Peyer's patch (tissue), 4 donors: ENCODE measurements at regions not wholly inside any gene's neighbourhood (a gene's known extent, or its start where the extent isn't known, plus 50 kb on each side); places are given as distances from the start of the nearest gene placed in this dataset.

Experiments
- DNase-seq, 3 donors: peaks; one replicate each; pipeline ENCODE4 v3.0.0-alpha.2; 2017 to 2019
- H3K27ac ChIP-seq, 4 donors: fragments of 200-600 bp; sonication (generic); one replicate each; pipeline ENCODE4 v1.5.1; 2016 to 2019
- H3K27me3 ChIP-seq, 2 donors: fragments of 200-600 bp; sonication (generic); one replicate each; pipeline ENCODE4 v1.5.1; 2019
- H3K36me3 ChIP-seq, 3 donors: fragments of 200-600 bp; sonication (generic); one replicate each; pipeline ENCODE4 v1.5.1; 2016 to 2019
- H3K4me1 ChIP-seq, 4 donors: fragments of 200-600 bp; sonication (generic); one replicate each; pipeline ENCODE4 v1.5.1; 2016 to 2019
- H3K4me3 ChIP-seq, 4 donors: fragments of 200-600 bp; sonication (generic); 1 replicate in 3 of 4; 2 replicates in 1 of 4; pipeline ENCODE4 v1.5.1; 2016 to 2019; ENCODE audit warnings: mild to moderate bottlenecking in 1 of 4
- H3K9me3 ChIP-seq, 4 donors: fragments of 200-600 bp; sonication (generic); one replicate each; pipeline ENCODE4 v1.5.1; 2016 to 2019; ENCODE audit warnings: mild to moderate bottlenecking in 1 of 4
- POLR2A ChIP-seq, 2 donors: fragments of 450-650 bp; IDR thresholded peaks; one replicate each; pipeline ENCODE4 v1.5.1; 2017; ENCODE audit warnings: antibody characterized with exemption in 2 of 2, mild to moderate bottlenecking in 2 of 2, moderate library complexity in 2 of 2
- TF ChIP-seq, protein P1 (sequence below), 6 experiments: fragments of 450-650 bp in 4 of 6; fragments of 200-600 bp in 2 of 6; sonication (generic) in 1 of 6; IDR thresholded peaks; one replicate each; pipeline ENCODE4 v1.5.1; 2017 to 2019; ENCODE audit warnings: antibody characterized with exemption in 6 of 6, mild to moderate bottlenecking in 3 of 6, moderate library complexity in 1 of 6

DNA sequence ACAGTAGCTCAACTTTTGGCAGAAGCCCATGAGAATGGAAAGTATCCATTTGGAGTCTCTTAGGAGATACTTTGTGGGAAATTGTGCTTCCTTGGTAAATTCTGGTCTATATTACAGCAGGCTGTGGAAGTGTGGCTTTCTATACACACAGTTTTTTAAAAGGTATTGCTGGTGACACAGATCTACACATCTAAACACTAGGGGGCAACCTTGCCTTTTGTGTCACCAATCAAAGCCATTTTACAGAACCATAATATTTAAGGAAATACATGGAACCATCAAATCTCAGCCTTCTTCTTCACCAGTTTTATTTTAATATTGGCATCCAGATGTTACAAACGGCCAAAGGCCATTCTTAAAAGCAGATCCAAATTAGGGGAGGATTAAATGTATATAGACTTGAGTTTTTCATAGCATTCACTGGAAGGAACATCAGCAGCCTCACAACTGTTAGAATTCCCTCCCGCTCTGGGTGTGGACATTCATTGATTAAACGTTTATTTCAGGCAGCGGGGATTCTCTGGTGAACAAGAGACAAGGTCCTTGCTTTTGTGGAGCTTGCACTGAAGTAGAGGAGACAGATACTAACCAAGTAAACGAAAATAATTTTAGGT lies 132.4 kb upstream of the EPB41L4A start:
- H3K27me3 ChIP-seq = no peaks in the 10 kb centered on the region
- H3K9me3 ChIP-seq = no peaks in the 10 kb centered on the region
- H3K36me3 ChIP-seq = no peaks in the 10 kb centered on the region
- no peak overlapping the region for H3K27ac ChIP-seq
- DNase-seq = peak in 1 of 3 donors; percentile 78
- H3K4me3 ChIP-seq = no peak overlapping the region
- H3K4me1 ChIP-seq = no peaks in the 10 kb centered on the region
- no peak for TF ChIP-seq POLR2A (IDR thresholded peaks at IDR 0.05)
- TF ChIP-seq, protein P1, sequence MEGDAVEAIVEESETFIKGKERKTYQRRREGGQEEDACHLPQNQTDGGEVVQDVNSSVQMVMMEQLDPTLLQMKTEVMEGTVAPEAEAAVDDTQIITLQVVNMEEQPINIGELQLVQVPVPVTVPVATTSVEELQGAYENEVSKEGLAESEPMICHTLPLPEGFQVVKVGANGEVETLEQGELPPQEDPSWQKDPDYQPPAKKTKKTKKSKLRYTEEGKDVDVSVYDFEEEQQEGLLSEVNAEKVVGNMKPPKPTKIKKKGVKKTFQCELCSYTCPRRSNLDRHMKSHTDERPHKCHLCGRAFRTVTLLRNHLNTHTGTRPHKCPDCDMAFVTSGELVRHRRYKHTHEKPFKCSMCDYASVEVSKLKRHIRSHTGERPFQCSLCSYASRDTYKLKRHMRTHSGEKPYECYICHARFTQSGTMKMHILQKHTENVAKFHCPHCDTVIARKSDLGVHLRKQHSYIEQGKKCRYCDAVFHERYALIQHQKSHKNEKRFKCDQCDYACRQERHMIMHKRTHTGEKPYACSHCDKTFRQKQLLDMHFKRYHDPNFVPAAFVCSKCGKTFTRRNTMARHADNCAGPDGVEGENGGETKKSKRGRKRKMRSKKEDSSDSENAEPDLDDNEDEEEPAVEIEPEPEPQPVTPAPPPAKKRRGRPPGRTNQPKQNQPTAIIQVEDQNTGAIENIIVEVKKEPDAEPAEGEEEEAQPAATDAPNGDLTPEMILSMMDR (IDR thresholded peaks at IDR 0.05) = peak; percentile 45 to 90 (median 82)

DNA sequence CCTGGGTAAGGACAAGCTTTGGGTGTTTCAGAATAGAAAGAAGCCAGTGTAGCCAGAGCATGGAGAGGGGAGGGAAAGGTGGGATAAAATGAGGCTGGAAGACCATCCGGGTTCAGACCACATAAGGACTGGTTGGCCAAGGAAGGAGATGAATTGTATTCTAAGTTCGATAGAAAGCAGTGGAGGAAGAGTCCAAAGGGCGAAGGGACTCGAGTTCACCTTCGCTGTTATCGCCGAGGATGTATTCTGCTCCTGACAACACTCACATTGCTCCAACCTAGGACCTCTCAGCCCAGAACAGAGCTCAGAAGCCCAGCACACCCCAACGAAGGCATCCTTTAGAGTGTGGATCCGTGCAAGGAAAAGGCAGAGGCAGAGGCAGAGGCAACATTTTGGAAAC lies 133.1 kb upstream of the EPB41L4A start:
- no peak overlapping the region for H3K27ac ChIP-seq
- no peaks in the 10 kb centered on the region for H3K4me1 ChIP-seq
- TF ChIP-seq, protein P1 (IDR thresholded peaks at IDR 0.05) = no peak
- TF ChIP-seq POLR2A (IDR thresholded peaks at IDR 0.05) = no peak
- H3K36me3 ChIP-seq = no peaks in the 10 kb centered on the region
- H3K4me3 ChIP-seq = no peak overlapping the region
- no peaks in the 10 kb centered on the region for H3K9me3 ChIP-seq
- no peak for DNase-seq
- H3K27me3 ChIP-seq = no peaks in the 10 kb centered on the region

DNA sequence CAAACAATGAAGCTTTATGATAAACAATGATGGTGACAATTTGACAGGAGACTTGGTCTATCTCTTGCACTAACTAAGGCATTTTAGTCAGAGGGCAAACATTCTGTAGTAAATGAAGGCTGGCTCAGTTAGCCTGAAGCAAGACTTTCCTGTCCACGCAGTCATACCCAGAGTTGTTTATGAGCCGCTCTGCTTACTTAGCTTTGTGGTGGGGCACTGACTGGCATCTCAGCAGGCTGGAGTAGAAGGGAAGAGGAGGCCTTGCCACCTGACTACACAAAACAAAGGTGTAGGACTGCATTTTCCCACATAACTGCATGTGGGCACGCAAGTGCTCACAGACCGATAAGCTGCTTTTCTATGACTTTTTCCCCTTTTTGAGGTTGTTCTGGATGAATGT lies 133.7 kb upstream of the EPB41L4A start:
- Histone ChIP-seq H3K9me3 (no peaks in the 10 kb centered on the region), H3K36me3 (no peaks in the 10 kb centered on the region), H3K27me3 (no peaks in the 10 kb centered on the region), H3K27ac (no peak overlapping the region), H3K4me3 (no peak overlapping the region), H3K4me1 (no peaks in the 10 kb centered on the region)
- DNase-seq = no peak
- no peak for TF ChIP-seq POLR2A (IDR thresholded peaks at IDR 0.05)
- TF ChIP-seq, protein P1 (IDR thresholded peaks at IDR 0.05) = no peak

DNA sequence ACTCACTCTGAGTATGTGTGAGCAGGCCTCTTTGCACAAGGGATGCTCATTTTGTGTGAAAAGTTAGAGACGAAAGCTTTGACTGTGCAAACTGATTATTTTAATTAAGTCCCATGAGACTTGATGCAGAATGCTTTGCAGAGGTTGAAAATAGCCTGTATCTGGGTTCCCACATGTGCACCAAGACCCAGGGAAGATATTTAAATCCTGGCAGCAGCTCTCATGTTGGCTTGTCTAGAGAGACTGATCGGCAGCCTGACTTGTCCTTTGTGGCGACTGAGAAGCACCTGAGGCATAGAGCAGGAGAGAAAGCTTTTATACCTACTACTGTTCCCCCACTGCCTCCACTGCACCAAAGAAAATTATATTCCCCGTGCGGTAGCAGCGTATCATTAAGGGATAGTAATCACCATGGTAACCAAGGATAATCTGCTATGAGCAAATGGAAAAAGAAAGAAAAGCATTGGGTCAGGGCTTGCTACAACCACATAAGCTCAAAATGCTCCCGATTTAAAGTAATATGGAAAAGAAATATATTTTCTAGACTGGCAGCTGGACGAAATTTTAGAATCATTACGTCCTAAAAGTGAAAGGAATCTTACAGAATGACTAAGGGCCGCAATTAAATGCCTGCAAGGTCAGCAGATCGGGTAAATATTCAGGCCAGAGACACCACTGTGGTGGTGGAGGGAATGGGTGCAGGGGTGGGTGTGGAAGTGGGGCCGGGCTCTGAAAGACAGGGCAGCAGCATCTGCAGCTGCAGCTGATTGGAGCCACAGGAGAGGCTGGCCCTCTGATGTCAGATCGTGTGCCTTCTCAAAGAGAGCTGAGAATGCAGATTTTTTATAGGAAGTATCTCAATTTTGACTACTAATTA lies 135.3 kb upstream of the EPB41L4A start:
- H3K27ac ChIP-seq = no peak overlapping the region

DNA sequence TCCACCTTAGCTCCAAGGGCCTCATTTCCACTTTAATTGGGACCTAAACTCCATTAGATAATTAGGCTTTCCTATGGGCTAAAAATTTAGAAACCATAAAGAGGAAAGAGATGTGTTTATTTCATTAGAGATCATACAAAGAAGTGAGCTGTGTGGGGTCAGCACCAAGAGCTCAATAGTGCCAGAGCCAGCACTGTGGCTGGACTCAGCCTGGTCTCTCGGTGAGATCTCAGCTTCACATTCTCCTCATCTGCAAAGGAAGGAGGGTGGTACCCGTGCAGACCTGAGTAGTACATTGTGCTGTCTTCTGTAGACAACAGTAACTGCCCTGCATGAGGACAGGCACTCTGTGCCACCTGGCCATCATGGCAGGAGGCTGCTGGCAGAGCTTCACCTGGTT lies 136.1 kb upstream of the EPB41L4A start:
- DNase-seq = no peak
- Histone ChIP-seq H3K4me1 (no peaks in the 10 kb centered on the region), H3K4me3 (no peak overlapping the region), H3K9me3 (no peaks in the 10 kb centered on the region), H3K36me3 (no peaks in the 10 kb centered on the region), H3K27me3 (no peaks in the 10 kb centered on the region), H3K27ac (no peak overlapping the region)
- TF ChIP-seq POLR2A (IDR thresholded peaks at IDR 0.05) = no peak
- TF ChIP-seq, protein P1 (IDR thresholded peaks at IDR 0.05) = no peak

More for the DNA sequence above, 135.3 kb upstream of the EPB41L4A start:
- H3K4me3 ChIP-seq = no peak overlapping the region
- no peak for TF ChIP-seq POLR2A (IDR thresholded peaks at IDR 0.05)
- TF ChIP-seq, protein P1 (IDR thresholded peaks at IDR 0.05) = no peak
- no peaks in the 10 kb centered on the region for H3K36me3 ChIP-seq
- DNase-seq = no peak
- H3K9me3 ChIP-seq = no peaks in the 10 kb centered on the region
- no peaks in the 10 kb centered on the region for H3K4me1 ChIP-seq
- H3K27me3 ChIP-seq = no peaks in the 10 kb centered on the region
